SU-DHL-6 (cell line): ENCODE measurements at regions not wholly inside any gene's neighbourhood (a gene's known extent, or its start where the extent isn't known, plus 50 kb on each side); places are given as distances from the start of the nearest gene placed in this dataset.

Experiments
- H2AFZ ChIP-seq: fragments of 200-600 bp; sonication (generic); 2 replicates; pipeline ENCODE4 v1.6.1; 2014; ENCODE audit warnings: low read depth, mild to moderate bottlenecking, moderate library complexity, mixed read lengths, antibody characterized with exemption, low read length; ENCODE audit not compliant: severe bottlenecking
- H3F3A ChIP-seq: fragments of 200-600 bp; shearing (Covaris generic); 2 replicates; pipeline ENCODE4 v1.6.0; 2016; ENCODE audit warnings: antibody characterized with exemption, mild to moderate bottlenecking; ENCODE audit not compliant: insufficient read depth
- H3K27ac ChIP-seq: fragments of 200-600 bp; sonication (generic); 2 replicates; pipeline ENCODE4 v1.5.1; 2016; ENCODE audit warnings: low read depth, mild to moderate bottlenecking, low read length, moderate library complexity, mixed read lengths
- H3K27me3 ChIP-seq: fragments of 200-600 bp; sonication (generic), shearing (Covaris generic); 2 replicates; pipeline ENCODE4 v1.6.0; 2014; ENCODE audit warnings: mild to moderate bottlenecking, low read length
- H3K36me3 ChIP-seq: fragments of 200-600 bp; sonication (generic); 2 replicates; pipeline ENCODE4 v1.6.1; 2014; ENCODE audit warnings: mild to moderate bottlenecking, low read length, mixed read lengths
- H3K4me2 ChIP-seq: fragments of 300-600, 200-600 bp; shearing (Covaris generic), sonication (generic); 2 replicates; pipeline ENCODE4 v1.6.0; 2014; ENCODE audit warnings: low read length, low read depth, mild to moderate bottlenecking; ENCODE audit not compliant: poor library complexity, severe bottlenecking
- H3K4me3 ChIP-seq: fragments of 200-600 bp; sonication (generic); 2 replicates; pipeline ENCODE4 v1.5.1; 2014; ENCODE audit warnings: antibody characterized with exemption, low read length, mild to moderate bottlenecking, mixed read lengths; ENCODE audit not compliant: insufficient read depth, poor library complexity, severe bottlenecking
- H3K79me2 ChIP-seq: fragments of 200-600 bp; sonication (generic); 2 replicates; pipeline ENCODE4 v1.6.1; 2014; ENCODE audit warnings: mild to moderate bottlenecking, low read length, moderate library complexity; ENCODE audit not compliant: insufficient read depth
- H3K9ac ChIP-seq: fragments of 200-600 bp; sonication (generic); 2 replicates; pipeline ENCODE4 v1.7.0; 2014; ENCODE audit warnings: mild to moderate bottlenecking, low read length
- H3K9me2 ChIP-seq: fragments of 200-600 bp; sonication (generic); replicated peaks from 2 replicates; pipeline ENCODE4 v1.6.1; 2014; ENCODE audit warnings: low read length; ENCODE audit not compliant: insufficient read depth
- H3K9me3 ChIP-seq: fragments of 200-600 bp; sonication (generic); 2 replicates; pipeline ENCODE4 v1.6.1; 2014; ENCODE audit warnings: low read length, mixed read lengths; ENCODE audit not compliant: insufficient read depth
- H4K20me1 ChIP-seq: fragments of 200-600 bp; sonication (generic); 2 replicates; pipeline ENCODE4 v1.6.1; 2014; ENCODE audit warnings: low read depth, mild to moderate bottlenecking, antibody characterized with exemption, low read length, moderate library complexity, mixed read lengths
- CTCF ChIP-seq: fragments of 200-600 bp; sonication (generic); IDR thresholded peaks from one replicate; pipeline ENCODE4 v1.5.1; 2017; ENCODE audit warnings: antibody characterized with exemption, mild to moderate bottlenecking, low read length, moderate library complexity; ENCODE audit not compliant: insufficient read depth, poor library complexity, severe bottlenecking
- EZH2phosphoT487 ChIP-seq: fragments of 200-600 bp; sonication (generic), shearing (Covaris generic); conservative IDR thresholded peaks from 2 replicates; pipeline ENCODE4 v1.6.1; 2018; ENCODE audit warnings: mild to moderate bottlenecking, antibody characterized with exemption, low read length, moderate library complexity, mixed read lengths

- H3K27ac ChIP-seq, result no peak overlapping the region
- no peaks in the 10 kb centered on the region for H4K20me1 ChIP-seq
- no peaks in the 10 kb centered on the region for H3K27me3 ChIP-seq
- no peak overlapping the region for H3K9ac ChIP-seq
- no peaks in the 10 kb centered on the region for H3K36me3 ChIP-seq
- no peaks in the 10 kb centered on the region for H3K79me2 ChIP-seq
- no peaks in the 10 kb centered on the region for H3F3A ChIP-seq
- no peak overlapping the region for H3K4me3 ChIP-seq
- H3K4me2 ChIP-seq, result no peak overlapping the region
- H3K9me2 ChIP-seq, result no peaks in the 10 kb centered on the region
- H2AFZ ChIP-seq, result no peak overlapping the region
- no peaks in the 10 kb centered on the region for H3K9me3 ChIP-seq
- TF ChIP-seq EZH2phosphoT487 (no peak), CTCF (no peak)
Observed at GRCh38 chr3:117873249-117873600, 1161.4 kb downstream of the IGSF11 start.

- H4K20me1 ChIP-seq, result no peaks in the 10 kb centered on the region
- H3K9me3 ChIP-seq, result no peaks in the 10 kb centered on the region
- H3K27ac ChIP-seq, result no peak overlapping the region
- no peak overlapping the region for H2AFZ ChIP-seq
- H3K36me3 ChIP-seq, result no peaks in the 10 kb centered on the region
- H3K27me3 ChIP-seq, result no peaks in the 10 kb centered on the region
- no peak overlapping the region for H3K4me3 ChIP-seq
- H3K9ac ChIP-seq, result no peak overlapping the region
- H3K9me2 ChIP-seq, result no peaks in the 10 kb centered on the region
- TF ChIP-seq EZH2phosphoT487, result no peak
- no peak overlapping the region for H3K4me2 ChIP-seq
- H3K79me2 ChIP-seq, result no peaks in the 10 kb centered on the region
- H3F3A ChIP-seq, result no peaks in the 10 kb centered on the region
Observed at GRCh38 chr3:117874028-117874690, 1160.5 kb downstream of the IGSF11 start.

GRCh38 chr3:117874904-117875874 is 1159.5 kb downstream of the IGSF11 start:
- H3K9me3 ChIP-seq, result no peaks in the 10 kb centered on the region
- no peaks in the 10 kb centered on the region for H4K20me1 ChIP-seq
- H2AFZ ChIP-seq, result no peak overlapping the region
- no peak overlapping the region for H3K9ac ChIP-seq
- H3K9me2 ChIP-seq, result no peaks in the 10 kb centered on the region
- H3F3A ChIP-seq, result no peaks in the 10 kb centered on the region
- no peak overlapping the region for H3K4me2 ChIP-seq
- no peaks in the 10 kb centered on the region for H3K27me3 ChIP-seq
- no peaks in the 10 kb centered on the region for H3K79me2 ChIP-seq
- H3K36me3 ChIP-seq, result no peaks in the 10 kb centered on the region
- H3K27ac ChIP-seq, result no peak overlapping the region
- H3K4me3 ChIP-seq, result no peak overlapping the region
- TF ChIP-seq CTCF (no peak), EZH2phosphoT487 (no peak)

GRCh38 chr3:117875887-117876286 is 1158.8 kb downstream of the IGSF11 start:
- no peaks in the 10 kb centered on the region for H3K36me3 ChIP-seq
- H3K4me3 ChIP-seq, result no peak overlapping the region
- H2AFZ ChIP-seq, result no peak overlapping the region
- no peaks in the 10 kb centered on the region for H3K27me3 ChIP-seq
- H3K4me2 ChIP-seq, result no peak overlapping the region
- no peaks in the 10 kb centered on the region for H3K9me2 ChIP-seq
- no peaks in the 10 kb centered on the region for H4K20me1 ChIP-seq
- no peaks in the 10 kb centered on the region for H3K79me2 ChIP-seq
- no peaks in the 10 kb centered on the region for H3F3A ChIP-seq
- no peak overlapping the region for H3K9ac ChIP-seq
- no peaks in the 10 kb centered on the region for H3K9me3 ChIP-seq
- no peak overlapping the region for H3K27ac ChIP-seq
- TF ChIP-seq EZH2phosphoT487 (no peak), CTCF (no peak)
